ENCODE measurements at regions not wholly inside any gene's neighbourhood (a gene's known extent, or its start where the extent isn't known, plus 50 kb on each side); places are given as distances from the start of the nearest gene placed in this dataset.

DNA sequence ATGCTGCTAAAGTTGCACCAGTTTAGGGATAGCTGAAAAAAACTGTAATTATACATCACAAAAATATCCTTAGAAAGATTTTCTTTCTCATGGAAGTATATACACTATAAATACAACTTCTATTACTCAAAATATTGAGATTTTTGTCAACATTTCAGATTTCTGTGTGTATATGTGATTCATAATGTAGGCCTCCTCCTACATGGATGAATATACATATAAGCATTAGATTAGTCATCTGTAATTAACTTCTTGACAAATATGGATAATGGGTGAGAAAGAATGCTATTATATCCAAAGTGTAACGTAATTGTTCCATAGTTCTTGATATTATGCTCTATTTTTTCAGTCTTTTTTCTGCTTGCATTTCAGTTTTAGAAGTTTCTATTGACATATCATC is 124.9 kb downstream of the CBLL2 start:
- Histone ChIP-seq H3K36me3 (replicated peaks in 1 of 2) (no peaks in the 10 kb centered on the region), H3K9me3 (replicated peaks in 1 of 3) (no peaks in the 10 kb centered on the region), H3K4me3 (no peak overlapping the region), H3K27ac (no peak overlapping the region), H3K4me1 (replicated peaks in 1 of 2) (no peaks in the 10 kb centered on the region), H3K27me3 (no peaks in the 10 kb centered on the region)
- intact Hi-C loops (cut with DNase I): no loop called here
- WGBS, 4 donors: 44 to 80% (median 60%) methylated on average over 1 of the region's 1 CpG
- DNase-seq: no peak
- TF ChIP-seq POLR2A (IDR thresholded peaks at IDR 0.05): no peak
- no peak for TF ChIP-seq CTCF (IDR thresholded peaks at IDR 0.05)

- no peak for TF ChIP-seq POLR2A (IDR thresholded peaks at IDR 0.05)
- no peak for TF ChIP-seq CTCF (IDR thresholded peaks at IDR 0.05)
- Histone ChIP-seq H3K27me3 (no peaks in the 10 kb centered on the region), H3K27ac (no peak overlapping the region), H3K9me3 (replicated peaks in 1 of 3) (no peaks in the 10 kb centered on the region), H3K4me1 (replicated peaks in 1 of 2) (no peaks in the 10 kb centered on the region), H3K36me3 (replicated peaks in 1 of 2) (no peaks in the 10 kb centered on the region), H3K4me3 (no peak overlapping the region)
- DNase-seq: no peak
- intact Hi-C loops (cut with DNase I): no loop called here
- WGBS, 4 donors: 48 to 72% (median 57%) methylated on average over 3 to 4 of the region's 4 CpGs
Observed at GRCh38 chrX:22399437-22400192, 126.9 kb downstream of the CBLL2 start.

GRCh38 chrX:22404297-22404696 is 131.6 kb downstream of the CBLL2 start:
- Histone ChIP-seq H3K27ac (no peak overlapping the region), H3K36me3 (replicated peaks in 1 of 2) (no peaks in the 10 kb centered on the region), H3K27me3 (no peaks in the 10 kb centered on the region), H3K4me1 (replicated peaks in 1 of 2) (no peaks in the 10 kb centered on the region), H3K9me3 (replicated peaks in 1 of 3) (no peaks in the 10 kb centered on the region), H3K4me3 (no peak overlapping the region)
- no peak for DNase-seq
- TF ChIP-seq CTCF (IDR thresholded peaks at IDR 0.05) (no peak), POLR2A (IDR thresholded peaks at IDR 0.05) (no peak)
- WGBS, 4 donors: 87 to 95% (median 87%) methylated on average over 3 of the region's 3 CpGs
- intact Hi-C loops (cut with DNase I): no loop called here

DNA sequence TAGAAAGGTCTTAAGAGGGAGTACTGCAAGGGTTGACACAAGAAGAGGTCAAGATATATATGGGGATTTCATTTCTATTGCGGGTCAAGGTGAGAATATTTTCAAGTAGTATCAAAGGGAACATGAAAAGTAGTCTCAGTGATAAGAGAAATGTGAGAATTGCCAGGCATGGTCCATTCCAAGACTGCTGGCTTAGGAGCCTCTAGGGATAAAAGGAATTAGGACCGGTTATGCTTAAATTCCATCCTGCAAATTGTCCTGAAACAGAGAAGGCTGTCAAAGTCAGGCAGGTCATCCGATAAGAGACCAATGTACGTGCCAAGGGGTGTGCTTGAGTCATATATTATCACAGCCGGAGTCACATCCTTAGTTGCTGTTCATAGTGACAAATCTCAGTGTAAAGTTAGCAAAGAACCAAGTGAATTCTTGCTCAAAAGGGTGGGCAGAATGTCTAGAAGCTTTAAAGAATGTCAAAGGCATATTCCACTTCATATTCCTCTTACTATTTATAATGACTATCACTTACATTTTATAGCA is 133.6 kb downstream of the CBLL2 start:
- intact Hi-C loops (cut with DNase I): no loop called here
- Histone ChIP-seq H3K4me3 (no peak overlapping the region), H3K27ac (no peak overlapping the region), H3K4me1 (replicated peaks in 1 of 2) (no peaks in the 10 kb centered on the region), H3K9me3 (replicated peaks in 1 of 3) (no peaks in the 10 kb centered on the region), H3K36me3 (replicated peaks in 1 of 2) (no peaks in the 10 kb centered on the region), H3K27me3 (no peaks in the 10 kb centered on the region)
- no peak for DNase-seq
- TF ChIP-seq POLR2A (IDR thresholded peaks at IDR 0.05) (no peak), CTCF (IDR thresholded peaks at IDR 0.05) (no peak)
- 50 to 69% (median 56%) methylated on average over 3 to 5 of the region's 5 CpGs for WGBS, 4 donors

All from adrenal gland (tissue), 9 donors.